Activated CD8-positive, alpha-beta memory T cell treated with anti-CD3 and anti-CD28 coated beads for 36 hours (primary cell): ENCODE measurements at regions not wholly inside any gene's neighbourhood (a gene's known extent, or its start where the extent isn't known, plus 50 kb on each side); places are given as distances from the start of the nearest gene placed in this dataset.

Experiments used
- CTCF ChIA-PET: fragments of 350-600 bp; sonication (Branson Sonifier 250); formaldehyde crosslinking; loops from one replicate; lab custom pipeline; 2021; ENCODE audit warnings: antibody characterized with exemption; lab: Charles Lee
- POLR2A ChIA-PET: fragments of 350-600 bp; sonication (Branson Sonifier 250); formaldehyde crosslinking; loops from one replicate; lab custom pipeline; 2021; ENCODE audit warnings: antibody characterized with exemption; lab: Charles Lee

GRCh38 chr6:29884261-29884660 is 56.6 kb downstream of the HLA-G start:
- ChIA-PET POLR2A (no interaction called here), CTCF (no interaction called here)

GRCh38 chr6:29886701-29887100 is 55.6 kb upstream of the HLA-A start:
- CTCF ChIA-PET: no interaction called here
- POLR2A ChIA-PET: no interaction called here

- POLR2A ChIA-PET: no interaction called here
- CTCF ChIA-PET: interaction anchor here (0.8 kb wide), 1 partner anchor 126 kb away, joined by 3 read pairs; no protein-coding TSS in a partner anchor
Measured at GRCh38 chr6:29887330-29887818, 55.0 kb upstream of the HLA-A start.

DNA sequence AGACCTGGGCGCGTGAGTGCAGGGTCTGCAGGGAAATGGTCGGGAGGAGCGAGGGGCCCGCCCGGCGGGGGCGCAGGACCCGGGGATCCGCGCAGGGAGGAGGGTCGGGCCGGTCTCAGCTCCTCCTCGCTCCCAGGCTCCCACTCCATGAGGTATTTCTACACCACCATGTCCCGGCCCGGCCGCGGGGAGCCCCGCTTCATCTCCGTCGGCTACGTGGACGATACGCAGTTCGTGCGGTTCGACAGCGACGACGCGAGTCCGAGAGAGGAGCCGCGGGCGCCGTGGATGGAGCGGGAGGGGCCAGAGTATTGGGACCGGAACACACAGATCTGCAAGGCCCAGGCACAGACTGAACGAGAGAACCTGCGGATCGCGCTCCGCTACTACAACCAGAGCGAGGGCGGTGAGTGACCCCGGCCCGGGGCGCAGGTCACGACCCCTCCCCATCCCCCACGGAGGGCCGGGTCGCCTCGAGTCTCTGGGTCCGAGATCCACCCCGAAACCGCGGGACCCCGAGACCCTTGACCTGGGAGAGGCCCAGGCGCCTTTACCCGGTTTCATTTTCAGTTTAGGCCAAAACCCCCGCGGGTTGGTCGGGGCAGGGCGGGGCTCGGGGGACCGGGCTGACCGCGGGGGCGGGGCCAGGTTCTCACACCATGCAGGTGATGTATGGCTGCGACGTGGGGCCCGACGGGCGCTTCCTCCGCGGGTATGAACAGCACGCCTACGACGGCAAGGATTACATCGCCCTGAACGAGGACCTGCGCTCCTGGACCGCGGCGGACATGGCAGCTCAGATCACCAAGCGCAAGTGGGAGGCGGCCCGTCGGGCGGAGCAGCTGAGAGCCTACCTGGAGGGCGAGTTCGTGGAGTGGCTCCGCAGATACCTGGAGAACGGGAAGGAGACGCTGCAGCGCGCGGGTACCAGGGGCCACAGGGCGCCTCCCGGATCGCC is 54.2 kb upstream of the HLA-A start:
- POLR2A ChIA-PET: no interaction called here
- CTCF ChIA-PET: interaction anchor here (0.8 kb wide), 1 partner anchor 125 kb away, joined by 3 read pairs; no protein-coding TSS in a partner anchor
